ENCODE measurements at regions not wholly inside any gene's neighbourhood (a gene's known extent, or its start where the extent isn't known, plus 50 kb on each side); places are given as distances from the start of the nearest gene placed in this dataset.

GRCh38 chr5:133845271-133845670 lies 123.2 kb downstream of the C5orf15 start (continued):
- TF ChIP-seq EP300 (IDR thresholded peaks at IDR 0.05; ENCODE audit: borderline replicate concordance in 1 of 2, low read depth in 2 of 2, low read length in 2 of 2) = no peak
